ENCODE measurements at regions not wholly inside any gene's neighbourhood (a gene's known extent, or its start where the extent isn't known, plus 50 kb on each side); places are given as distances from the start of the nearest gene placed in this dataset.

DNA sequence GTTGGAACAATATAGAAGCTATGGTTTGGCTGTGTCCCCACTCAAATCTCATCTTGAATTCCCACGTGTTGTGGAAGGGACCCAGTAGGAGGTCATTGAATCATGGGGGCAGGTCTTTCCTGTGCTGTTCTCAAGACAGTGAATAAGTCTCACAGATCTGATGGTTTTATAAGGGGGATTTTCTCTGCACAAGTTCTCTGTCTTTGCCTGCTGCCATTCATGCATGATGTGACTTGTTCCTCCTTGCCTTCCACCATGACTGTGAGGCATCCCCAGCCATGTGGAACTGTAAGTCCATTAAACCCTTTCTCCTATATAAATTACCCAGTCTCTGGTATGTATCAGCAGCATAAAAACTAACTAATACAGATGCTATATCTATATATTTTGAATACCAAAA lies 135.2 kb upstream of the EDNRA start:
- TF ChIP-seq, protein P1, sequence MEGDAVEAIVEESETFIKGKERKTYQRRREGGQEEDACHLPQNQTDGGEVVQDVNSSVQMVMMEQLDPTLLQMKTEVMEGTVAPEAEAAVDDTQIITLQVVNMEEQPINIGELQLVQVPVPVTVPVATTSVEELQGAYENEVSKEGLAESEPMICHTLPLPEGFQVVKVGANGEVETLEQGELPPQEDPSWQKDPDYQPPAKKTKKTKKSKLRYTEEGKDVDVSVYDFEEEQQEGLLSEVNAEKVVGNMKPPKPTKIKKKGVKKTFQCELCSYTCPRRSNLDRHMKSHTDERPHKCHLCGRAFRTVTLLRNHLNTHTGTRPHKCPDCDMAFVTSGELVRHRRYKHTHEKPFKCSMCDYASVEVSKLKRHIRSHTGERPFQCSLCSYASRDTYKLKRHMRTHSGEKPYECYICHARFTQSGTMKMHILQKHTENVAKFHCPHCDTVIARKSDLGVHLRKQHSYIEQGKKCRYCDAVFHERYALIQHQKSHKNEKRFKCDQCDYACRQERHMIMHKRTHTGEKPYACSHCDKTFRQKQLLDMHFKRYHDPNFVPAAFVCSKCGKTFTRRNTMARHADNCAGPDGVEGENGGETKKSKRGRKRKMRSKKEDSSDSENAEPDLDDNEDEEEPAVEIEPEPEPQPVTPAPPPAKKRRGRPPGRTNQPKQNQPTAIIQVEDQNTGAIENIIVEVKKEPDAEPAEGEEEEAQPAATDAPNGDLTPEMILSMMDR (IDR thresholded peaks at IDR 0.05): no peak
- TF ChIP-seq POLR2A (IDR thresholded peaks at IDR 0.05): no peak

All from tibial nerve (tissue), 3 donors.